Anterior cingulate cortex (tissue), 58 donors: ENCODE measurements at regions not wholly inside any gene's neighbourhood (a gene's known extent, or its start where the extent isn't known, plus 50 kb on each side); places are given as distances from the start of the nearest gene placed in this dataset.
"Not testable (repeated sequence)": the region's sequence is repeated elsewhere in the genome, so short reads cannot be mapped to it uniquely, and the experiment has no call there.

Source experiments
- DNase-seq, 58 donors: peaks; one replicate each; lab custom pipeline; 2025; lab: John Stamatoyannopoulos, UW

DNA sequence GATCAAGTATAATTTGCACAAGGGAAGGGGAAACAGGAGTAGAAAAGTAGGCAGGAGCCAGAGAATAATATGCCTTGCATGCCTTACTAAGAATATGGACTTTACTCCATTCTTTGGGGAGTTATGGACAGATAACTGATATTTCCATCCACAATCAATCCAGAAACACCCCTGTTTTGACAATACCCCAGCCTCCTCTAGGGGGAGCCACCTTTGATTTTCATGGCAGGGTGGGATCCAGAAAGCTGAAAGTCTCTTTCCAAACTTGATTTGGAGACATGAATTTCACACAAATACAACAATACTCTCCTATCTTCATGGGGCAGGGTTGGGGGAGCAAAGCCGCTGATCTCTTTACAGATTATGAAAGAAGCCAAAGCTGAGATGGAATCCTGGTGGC, 404.1 kb downstream of the FOXA2 start:
- no peak for DNase-seq

- DNase-seq, result no peak
These were observed 424.2 kb downstream of the FOXA2 start for GRCh38 chr20:22160101-22160652.

DNA sequence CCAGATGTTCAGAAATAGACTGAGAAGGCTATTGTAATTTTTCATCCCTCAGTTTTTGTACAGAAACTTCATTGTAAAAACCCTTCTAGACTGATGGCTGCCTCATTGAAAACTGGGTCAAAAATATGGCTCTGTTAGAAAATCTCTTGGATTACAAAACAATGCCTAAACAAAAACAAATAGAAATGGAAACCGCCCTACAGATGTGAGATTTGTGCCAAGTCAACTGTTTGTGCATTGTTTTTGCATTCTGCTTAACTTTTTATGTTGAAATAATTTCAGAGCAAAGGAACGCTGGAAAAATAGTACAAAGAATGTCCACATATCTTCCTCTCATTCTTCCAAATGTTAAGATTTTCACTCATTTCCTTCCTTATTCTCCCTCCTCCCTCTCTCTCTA, 425.1 kb downstream of the FOXA2 start:
- no peak for DNase-seq

DNA sequence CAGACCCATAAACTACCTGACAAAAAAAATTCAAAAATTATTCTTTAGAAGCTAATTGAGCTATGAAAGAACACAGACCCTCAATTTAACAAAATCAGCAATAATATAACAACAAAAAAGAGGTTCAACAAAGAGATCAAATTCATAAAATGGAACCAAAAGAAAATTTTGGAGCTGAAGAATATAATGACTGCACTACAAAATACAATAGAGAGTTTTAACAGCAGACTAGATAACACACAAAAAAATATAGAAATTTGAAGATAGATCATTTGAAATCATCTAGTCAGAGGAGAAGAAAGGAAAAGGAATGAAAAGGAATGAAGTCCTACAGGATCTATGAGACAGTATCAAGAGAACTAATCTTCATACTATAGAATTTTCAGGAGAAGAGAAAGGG, 422.1 kb downstream of the PAX1 start:
- DNase-seq, result no peak

DNA sequence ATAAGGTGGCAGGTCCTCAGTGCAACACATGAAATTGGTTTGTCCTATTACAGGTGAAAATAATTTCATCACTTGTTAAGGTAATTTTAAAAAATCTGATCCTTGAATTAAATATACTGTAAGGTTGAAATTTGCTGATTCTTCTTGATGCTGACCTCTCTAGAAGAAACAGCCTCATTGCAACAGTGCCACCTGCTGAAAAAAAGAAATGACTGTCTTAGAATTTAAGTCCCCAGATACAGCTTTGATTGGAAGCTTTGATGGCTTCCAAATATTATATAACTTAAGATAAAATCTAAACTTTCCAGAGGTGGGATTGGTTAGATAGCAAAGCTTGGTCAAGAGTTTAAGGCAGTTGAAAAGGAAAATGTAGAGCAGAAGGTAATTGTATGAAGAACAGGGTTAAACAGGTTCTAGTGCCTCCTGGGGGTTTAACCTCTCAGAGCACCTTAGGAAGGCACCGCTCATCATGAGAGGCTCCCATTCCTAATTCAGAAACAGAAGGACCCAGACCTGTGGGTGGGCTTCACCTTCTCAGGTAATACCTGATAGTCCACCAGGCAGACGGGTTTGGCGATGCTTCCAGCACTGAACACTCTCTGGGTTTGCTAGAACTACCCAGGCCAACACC, 401.0 kb downstream of the PAX1 start:
- DNase-seq, result peak in 1 of 58 donors; percentile 1

GRCh38 chr20:22101606-22102005, 396.1 kb downstream of the PAX1 start:
- no peak for DNase-seq

DNA sequence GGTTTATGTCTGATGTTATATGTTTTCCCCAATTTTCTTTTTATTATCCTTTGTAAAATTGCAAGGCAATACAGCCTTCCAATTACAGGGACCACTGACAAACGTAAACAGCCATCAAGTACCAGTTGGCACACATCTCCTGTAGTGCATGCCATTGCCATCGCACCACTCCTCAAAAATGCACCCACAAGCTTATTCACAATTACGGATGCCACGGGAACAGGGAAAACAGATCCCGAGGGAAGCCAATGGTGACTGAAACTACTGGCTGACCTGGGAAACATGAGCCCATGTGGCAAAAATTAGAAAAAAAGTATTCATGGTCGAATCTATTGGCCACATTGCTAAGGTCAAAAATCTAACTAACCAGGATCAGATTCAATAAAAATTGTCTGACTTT, 395.2 kb downstream of the PAX1 start:
- DNase-seq, result no peak

- no peak for DNase-seq
These were observed 393.9 kb downstream of the PAX1 start for GRCh38 chr20:22099348-22099747.

DNA sequence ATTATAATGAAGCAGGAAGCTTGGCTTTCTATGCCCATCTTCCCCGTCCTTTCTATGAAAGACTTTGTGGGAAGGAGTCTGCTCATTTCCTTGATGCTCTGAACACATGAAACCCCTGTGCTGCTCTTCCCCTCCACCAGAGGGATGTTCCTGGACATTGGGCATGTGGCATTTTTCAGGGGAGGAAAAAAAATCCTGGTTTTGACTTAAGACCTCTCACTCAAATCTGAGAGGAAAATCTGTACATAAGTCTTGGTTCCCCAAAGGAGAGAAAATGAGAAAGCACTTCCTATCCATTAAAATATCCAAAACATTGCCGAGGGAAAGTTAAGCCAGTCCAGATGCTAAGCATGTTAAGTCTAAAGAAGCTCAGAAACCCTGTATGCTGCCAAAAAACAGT, 393.0 kb downstream of the PAX1 start:
- DNase-seq, result no peak

DNA sequence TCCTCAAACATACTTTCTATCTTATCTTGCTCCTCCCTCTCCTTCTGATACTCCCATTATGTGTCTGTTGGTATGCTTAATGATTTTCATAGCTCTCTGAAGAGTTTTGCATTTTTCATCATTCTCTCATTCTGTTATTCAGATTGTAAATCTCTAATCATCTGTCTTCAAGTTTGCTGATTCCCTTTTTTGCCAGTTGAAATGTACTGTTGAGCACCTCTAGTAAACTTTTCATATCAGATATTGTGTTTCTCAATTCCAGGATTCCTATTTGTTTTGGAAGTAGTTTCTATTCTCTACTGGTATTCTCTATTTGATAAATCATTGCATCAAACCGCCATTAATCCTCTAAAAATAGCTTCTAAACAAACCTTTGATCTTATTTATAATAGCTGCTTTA, 387.7 kb downstream of the PAX1 start:
- DNase-seq, result no peak

DNA sequence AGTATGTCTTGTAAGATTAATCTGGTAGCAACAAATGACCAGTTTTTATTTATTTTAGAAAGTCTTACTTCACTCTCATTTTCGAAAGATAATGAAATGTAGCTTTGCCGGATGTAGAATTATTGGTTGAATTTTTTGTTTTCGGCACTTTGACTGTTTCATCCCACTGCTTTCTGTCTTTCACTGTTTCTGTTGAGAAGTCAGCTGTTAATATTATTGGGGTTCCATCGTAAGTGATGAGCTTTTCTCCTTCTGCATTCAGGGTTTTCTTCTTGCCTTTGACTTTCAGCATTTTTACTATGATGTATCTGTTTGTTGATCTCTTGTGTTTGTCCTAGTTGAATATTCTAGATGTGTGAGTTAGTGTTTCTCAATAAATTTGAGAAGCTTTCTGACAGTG, 383.4 kb downstream of the PAX1 start:
- no peak for DNase-seq

DNA sequence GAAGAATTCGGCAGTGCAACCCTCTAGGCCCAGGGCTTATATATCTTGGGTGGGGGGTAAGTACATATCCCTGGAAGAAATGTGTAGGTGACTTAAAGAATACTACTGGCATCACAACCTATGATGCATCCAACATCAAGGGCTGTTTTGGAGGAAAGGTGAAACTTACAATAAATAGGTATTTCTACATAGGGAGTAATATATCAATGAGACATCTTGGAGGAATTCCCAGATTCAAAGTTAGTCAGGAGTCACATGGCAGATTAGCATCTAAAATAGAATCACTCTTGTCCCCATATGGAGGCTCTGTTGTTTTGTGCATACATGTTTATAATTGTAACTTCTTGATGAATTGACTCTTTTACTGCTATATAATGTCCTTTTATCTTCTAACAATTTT, 375.5 kb downstream of the PAX1 start:
- DNase-seq, result no peak

DNA sequence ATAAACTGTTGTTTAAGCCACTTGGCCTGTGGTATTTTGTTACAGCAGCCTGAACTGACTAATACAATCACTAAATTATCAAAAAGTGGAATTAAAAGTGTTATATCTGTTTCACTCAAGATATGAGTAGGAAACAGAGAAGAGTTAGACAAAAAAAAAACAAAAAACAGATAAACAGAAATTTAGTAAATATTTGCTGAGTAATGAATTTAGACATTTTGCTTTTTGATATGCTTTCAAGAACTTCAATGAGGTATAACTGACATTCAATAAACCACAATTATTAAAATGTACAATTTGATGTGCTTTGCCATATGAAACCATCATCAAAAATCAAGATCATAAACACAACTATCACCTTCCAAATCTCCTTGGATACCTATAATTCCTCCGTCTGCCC, 369.2 kb downstream of the PAX1 start:
- DNase-seq, result no peak

DNA sequence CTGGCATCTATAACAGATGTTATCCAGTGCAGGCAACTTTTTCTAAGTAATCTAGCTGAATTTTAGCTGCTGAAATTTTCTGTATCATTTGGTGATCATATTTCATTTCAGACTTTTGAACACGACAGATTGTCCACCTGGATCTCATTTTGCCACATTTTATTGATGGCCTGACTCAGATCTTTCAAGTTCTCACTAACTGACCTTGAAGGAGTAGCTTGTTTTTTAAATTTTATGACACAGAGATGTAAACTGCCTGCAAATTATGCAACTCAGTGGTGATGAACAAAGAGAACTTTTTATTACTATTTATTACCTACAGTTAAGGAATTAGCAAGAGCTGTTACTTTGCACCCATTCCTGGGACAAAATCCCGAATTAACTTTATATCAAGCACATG, 366.4 kb downstream of the PAX1 start:
- no peak for DNase-seq

- no peak for DNase-seq
These were observed 365.2 kb downstream of the PAX1 start for GRCh38 chr20:22070610-22071058.

DNA sequence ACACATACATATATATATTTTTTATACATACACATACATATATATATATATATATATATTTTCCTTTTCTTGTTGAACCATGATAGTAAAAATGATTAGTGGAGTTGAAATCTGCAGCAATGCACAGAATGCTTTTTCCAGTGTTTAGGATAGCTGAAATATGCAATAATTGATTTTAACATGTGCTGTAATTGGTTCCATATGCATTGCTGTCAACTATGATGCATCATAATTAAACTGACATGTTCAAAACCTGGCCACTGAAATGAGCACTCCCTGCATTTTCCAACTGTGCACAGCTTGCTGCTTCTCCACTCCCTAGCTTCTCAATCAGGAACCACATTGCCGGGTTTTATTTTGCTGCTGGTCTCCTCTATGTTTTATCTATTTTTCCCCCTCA, 358.3 kb downstream of the PAX1 start:
- no peak for DNase-seq

DNA sequence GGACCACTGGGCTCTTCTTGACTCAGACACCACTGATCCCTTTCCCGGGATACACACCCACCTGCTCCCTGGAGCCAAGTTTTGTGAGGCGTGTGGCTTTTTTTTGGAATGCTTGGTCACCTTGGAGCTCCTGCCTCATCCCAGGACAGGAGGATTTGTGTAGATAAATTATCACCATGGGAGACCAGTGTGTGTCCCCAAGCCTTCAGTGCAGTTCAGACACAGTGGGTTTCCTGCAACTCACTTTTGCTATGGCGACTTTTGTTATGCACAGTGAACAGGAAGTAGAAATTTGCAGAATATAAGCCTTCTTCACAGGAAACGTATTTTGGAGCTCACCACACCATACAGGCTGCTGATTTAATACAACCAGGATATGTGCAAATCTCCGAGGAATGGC, 357.4 kb downstream of the PAX1 start:
- no peak for DNase-seq

- DNase-seq, result no peak
These were observed 355.1 kb downstream of the PAX1 start for GRCh38 chr20:22060610-22061009.

DNA sequence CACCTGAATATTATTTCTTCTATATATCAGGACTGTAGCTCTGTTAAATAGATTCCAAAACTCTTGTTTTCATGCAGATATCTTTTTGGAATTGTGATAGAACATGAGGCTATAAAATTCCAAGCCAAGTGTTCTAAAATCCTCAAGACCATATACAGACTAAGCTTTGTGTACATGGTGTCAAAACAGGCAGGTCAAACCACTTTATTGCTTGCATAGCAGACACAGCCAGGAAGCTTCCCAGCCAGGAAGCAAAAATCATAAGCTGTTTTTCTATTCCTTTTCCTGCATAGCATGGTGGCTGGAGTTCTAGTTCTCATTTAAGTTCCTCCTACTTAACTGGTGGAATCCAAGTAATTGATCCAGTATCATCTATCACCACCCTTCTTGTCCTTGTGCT, 353.3 kb downstream of the PAX1 start:
- no peak for DNase-seq

- DNase-seq, result no peak
These were observed 350.5 kb downstream of the PAX1 start for GRCh38 chr20:22055981-22056380.

DNA sequence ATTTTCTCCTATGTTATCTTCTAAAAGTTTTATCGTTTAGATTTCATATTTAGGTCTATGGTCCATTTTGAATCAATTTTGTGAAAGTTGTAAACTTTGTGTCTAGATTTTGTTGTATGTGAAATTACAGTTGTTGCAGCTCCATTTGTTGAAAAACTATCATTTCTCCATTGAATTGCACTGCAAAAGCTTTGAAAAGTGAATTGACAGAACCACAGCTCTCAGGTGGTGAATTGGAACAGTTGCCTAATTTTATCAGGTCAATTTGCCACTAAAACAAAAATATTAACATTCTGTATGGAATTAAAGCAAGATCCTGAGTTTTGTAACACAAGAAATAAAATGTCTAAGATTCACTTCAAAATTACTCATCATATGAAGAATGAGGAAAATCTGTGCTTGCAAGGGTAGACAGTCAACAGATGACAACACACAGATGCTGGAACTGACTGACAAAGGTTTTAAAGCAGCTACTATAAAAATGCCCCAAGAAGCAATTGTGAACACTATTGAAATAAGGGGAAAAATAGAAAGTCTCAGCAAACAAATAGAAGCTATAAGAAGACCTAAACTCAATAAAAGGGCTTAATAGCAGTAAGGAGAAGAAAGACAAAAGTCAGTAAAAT, 346.7 kb downstream of the PAX1 start:
- DNase-seq, result no peak

DNA sequence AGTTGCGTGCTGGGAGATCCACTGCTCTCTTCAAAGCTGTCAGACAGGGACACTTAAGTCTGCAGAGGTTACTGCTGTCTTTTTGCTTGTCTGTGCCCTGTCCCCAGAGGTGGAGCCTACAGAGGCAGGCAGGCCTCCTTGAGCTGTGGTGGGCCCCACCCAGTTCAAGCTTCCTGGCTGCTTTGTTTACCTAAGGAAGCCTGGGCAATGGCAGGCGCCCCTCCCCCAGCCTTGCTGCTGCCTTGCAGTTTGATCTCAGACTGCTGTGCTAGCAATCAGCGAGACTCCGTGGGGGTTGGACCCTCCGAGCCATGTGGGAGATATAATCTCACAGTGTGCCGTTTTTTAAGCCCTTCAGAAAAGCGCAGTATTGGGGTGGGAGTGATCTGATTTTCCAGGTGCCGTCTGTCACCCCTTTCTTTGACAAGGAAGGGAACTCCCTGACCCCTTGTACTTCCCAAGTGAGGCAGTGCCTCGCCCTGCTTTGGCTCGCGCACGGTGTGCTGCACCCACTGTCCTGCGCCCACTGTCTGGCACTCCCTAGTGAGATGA, 340.6 kb downstream of the PAX1 start:
- not testable (repeated sequence) for DNase-seq
